Activated CD8-positive, alpha-beta T cell treated with anti-CD3 and anti-CD28 coated beads for 36 hours (primary cell): ENCODE measurements at regions not wholly inside any gene's neighbourhood (a gene's known extent, or its start where the extent isn't known, plus 50 kb on each side); places are given as distances from the start of the nearest gene placed in this dataset.
A peak's percentile ranks its signal among the peaks of the same experiment; 100 is the strongest.

Source experiments
- ATAC-seq: fragments of 200-7000 bp; cut with Tn5 transposase; one replicate; pipeline ENCODE4 v1.10.0; 2021; ENCODE audit warnings: mild to moderate bottlenecking, moderate library complexity
- CTCF ChIA-PET: fragments of 350-600 bp; sonication (Branson Sonifier 250); formaldehyde crosslinking; loops from one replicate; lab custom pipeline; 2021; ENCODE audit warnings: antibody characterized with exemption; lab: Charles Lee
- POLR2A ChIA-PET: fragments of 350-600 bp; sonication (Branson Sonifier 250); formaldehyde crosslinking; loops from one replicate; lab custom pipeline; 2021; ENCODE audit warnings: antibody characterized with exemption; lab: Charles Lee
- DNase-seq: peaks from one replicate; pipeline ENCODE4 v3.0.0-alpha.2; 2020
- H3K27ac Mint-ChIP-seq: one replicate; pipeline ENCODE4 v1.8.0; 2021; ENCODE audit warnings: mild to moderate bottlenecking, mixed read lengths
- H3K27me3 Mint-ChIP-seq: one replicate; pipeline ENCODE4 v1.8.0; 2021; ENCODE audit warnings: mixed read lengths
- H3K36me3 Mint-ChIP-seq: one replicate; pipeline ENCODE4 v1.8.0; 2021; ENCODE audit warnings: low read depth, mixed read lengths
- H3K4me1 Mint-ChIP-seq: one replicate; pipeline ENCODE4 v1.8.0; 2021; ENCODE audit warnings: low read depth, mixed read lengths
- H3K4me3 Mint-ChIP-seq: one replicate; pipeline ENCODE4 v1.8.0; 2021; ENCODE audit warnings: mild to moderate bottlenecking, moderate library complexity, mixed read lengths
- H3K9me3 Mint-ChIP-seq: one replicate; pipeline ENCODE4 v1.8.0; 2021; ENCODE audit warnings: mixed read lengths
- CTCF ChIP-seq: fragments of 200-600 bp; IDR thresholded peaks from one replicate; pipeline ENCODE4 v1.8.0; 2022; ENCODE audit warnings: antibody characterized with exemption, mild to moderate bottlenecking
- intact Hi-C: fragments of 100-400 bp; cut with micrococcal nuclease; formaldehyde crosslinking; loops from one replicate; pipeline ENCODE4 v1.10.0; 2022

- ATAC-seq (peak; percentile 61), DNase-seq (peak; percentile 67)
- Mint-ChIP-seq H3K36me3 (peaks cover 78% of the 10 kb centered on the region), H3K9me3 (no peaks in the 10 kb centered on the region), H3K4me3 (no peak overlapping the region), H3K27ac (peak overlapping the region; percentile 30), H3K4me1 (peaks cover 25% of the 10 kb centered on the region), H3K27me3 (no peaks in the 10 kb centered on the region)
- intact Hi-C loops: no loop called here
- peak; percentile 79 for TF ChIP-seq CTCF
- POLR2A ChIA-PET: interaction anchor here (1.0 to 1.6 kb wide), 3 partner anchors 9 to 165 kb away, joined by 3 to 4 read pairs (median 4); no protein-coding TSS in a partner anchor
- CTCF ChIA-PET: interaction anchor here (0.5 to 1.9 kb wide), 8 partner anchors 9 to 314 kb away, joined by 3 to 9 read pairs (median 4); no protein-coding TSS in a partner anchor
Observed at GRCh38 chr7:130875265-130875741, 141.3 kb upstream of the KLF14 start.

DNA sequence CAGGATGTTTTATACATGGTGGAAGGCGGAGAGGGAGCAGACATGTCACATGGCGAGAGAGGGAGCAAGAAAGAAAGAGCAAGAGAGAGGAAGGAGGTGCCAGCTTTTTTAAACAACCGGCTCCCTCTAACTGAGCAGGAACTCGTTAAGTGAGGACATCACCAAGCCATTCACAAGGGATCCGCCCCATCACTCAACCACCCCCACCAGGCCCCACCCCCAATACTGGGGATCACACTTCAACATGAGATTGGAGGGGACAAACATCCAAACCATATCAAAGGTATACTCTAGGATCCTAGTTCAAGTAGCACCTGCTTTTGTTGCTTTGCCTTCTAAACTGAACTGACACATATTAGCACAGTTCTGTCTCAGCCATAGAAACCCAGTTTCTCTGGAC lies 141.9 kb upstream of the KLF14 start:
- ChIA-PET CTCF (interaction anchor here (0.5 to 1.9 kb wide), 5 partner anchors 10 to 313 kb away, joined by 3 to 9 read pairs (median 3); no protein-coding TSS in a partner anchor), POLR2A (interaction anchor here (0.6 to 1.6 kb wide), 4 partner anchors 9 to 164 kb away, joined by 3 to 4 read pairs (median 4); no protein-coding TSS in a partner anchor)
- peaks cover 30% of the 10 kb centered on the region for H3K4me1 Mint-ChIP-seq
- no peak overlapping the region for H3K4me3 Mint-ChIP-seq
- peaks cover 77% of the 10 kb centered on the region for H3K36me3 Mint-ChIP-seq
- H3K9me3 Mint-ChIP-seq: no peaks in the 10 kb centered on the region
- no peaks in the 10 kb centered on the region for H3K27me3 Mint-ChIP-seq
- ATAC-seq: no peak
- no peak for DNase-seq
- intact Hi-C loops: no loop called here
- H3K27ac Mint-ChIP-seq: peak overlapping the region; percentile 55
- no peak for TF ChIP-seq CTCF

DNA sequence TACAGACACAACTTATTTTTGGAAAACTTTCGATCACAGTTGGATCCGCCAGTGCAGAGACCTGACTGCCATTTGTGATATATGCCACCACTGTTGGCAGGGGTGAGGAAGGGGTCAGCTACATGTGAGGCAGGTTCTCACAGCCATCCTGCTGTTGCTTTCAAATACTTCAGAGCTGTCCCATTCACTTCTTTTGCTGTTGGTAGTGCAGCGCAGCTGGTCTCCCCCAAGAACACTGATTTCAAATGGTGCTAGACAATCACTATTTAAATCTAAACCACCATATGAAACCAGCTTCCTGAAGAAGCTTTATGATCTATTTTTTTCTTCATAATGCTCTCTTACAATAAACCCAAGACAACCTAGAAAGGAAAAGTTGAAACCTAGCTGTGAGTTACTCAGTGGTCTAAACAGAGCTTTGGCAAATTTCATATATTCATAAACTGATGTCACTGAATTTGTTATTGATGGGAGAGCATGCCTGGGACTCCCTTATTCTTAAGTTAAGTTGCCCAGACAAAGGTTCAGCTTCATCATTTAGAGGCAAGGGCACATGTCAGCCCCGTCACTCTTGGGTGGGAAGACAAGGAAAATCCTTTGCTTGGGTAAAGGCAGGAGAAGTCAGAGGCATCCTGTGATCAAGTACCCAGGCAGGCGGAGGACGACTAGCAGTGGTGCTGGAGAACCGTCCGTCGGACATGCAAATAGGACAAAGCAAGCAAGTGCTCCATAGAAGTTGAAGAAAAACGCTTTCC lies 143.4 kb upstream of the KLF14 start:
- Mint-ChIP-seq H3K27me3 (no peaks in the 10 kb centered on the region), H3K27ac (peak overlapping the region; percentile 57), H3K4me3 (no peak overlapping the region), H3K36me3 (peaks cover 82% of the 10 kb centered on the region), H3K9me3 (no peaks in the 10 kb centered on the region), H3K4me1 (peaks cover 39% of the 10 kb centered on the region)
- DNase-seq: no peak
- no peak for ATAC-seq
- ChIA-PET CTCF (interaction anchor here (1.5 kb wide), 1 partner anchor 20 kb away, joined by 5 read pairs; no protein-coding TSS in a partner anchor), POLR2A (interaction anchor here (0.7 kb wide), 1 partner anchor 9 kb away, joined by 3 read pairs; no protein-coding TSS in a partner anchor)
- intact Hi-C loops: no loop called here
- no peak for TF ChIP-seq CTCF

DNA sequence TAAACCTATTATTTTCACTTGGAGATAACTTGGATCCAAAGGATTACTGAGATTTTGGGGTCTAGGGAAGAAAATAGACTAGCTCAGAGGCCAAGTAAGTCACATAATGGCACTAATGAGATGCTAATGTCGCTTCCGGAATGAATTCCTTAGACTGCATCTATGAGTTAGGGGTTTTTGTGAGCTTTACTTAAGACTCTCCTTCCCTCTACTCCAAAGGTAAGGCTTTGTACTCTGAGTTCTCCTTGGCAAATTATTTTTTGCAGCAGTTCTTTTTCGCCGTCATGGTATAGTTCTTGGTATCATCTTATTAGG lies 143.9 kb upstream of the KLF14 start:
- Mint-ChIP-seq H3K27me3 (no peaks in the 10 kb centered on the region), H3K27ac (no peak overlapping the region), H3K36me3 (peaks cover 85% of the 10 kb centered on the region), H3K9me3 (no peaks in the 10 kb centered on the region), H3K4me1 (peaks cover 44% of the 10 kb centered on the region), H3K4me3 (no peak overlapping the region)
- POLR2A ChIA-PET: interaction anchor here (0.7 kb wide), 1 partner anchor 10 kb away, joined by 3 read pairs; no protein-coding TSS in a partner anchor
- no peak for TF ChIP-seq CTCF
- no peak for ATAC-seq
- DNase-seq: no peak
- CTCF ChIA-PET: interaction anchor here (1.5 kb wide), 1 partner anchor 19 kb away, joined by 5 read pairs; no protein-coding TSS in a partner anchor
- intact Hi-C loops: no loop called here

DNA sequence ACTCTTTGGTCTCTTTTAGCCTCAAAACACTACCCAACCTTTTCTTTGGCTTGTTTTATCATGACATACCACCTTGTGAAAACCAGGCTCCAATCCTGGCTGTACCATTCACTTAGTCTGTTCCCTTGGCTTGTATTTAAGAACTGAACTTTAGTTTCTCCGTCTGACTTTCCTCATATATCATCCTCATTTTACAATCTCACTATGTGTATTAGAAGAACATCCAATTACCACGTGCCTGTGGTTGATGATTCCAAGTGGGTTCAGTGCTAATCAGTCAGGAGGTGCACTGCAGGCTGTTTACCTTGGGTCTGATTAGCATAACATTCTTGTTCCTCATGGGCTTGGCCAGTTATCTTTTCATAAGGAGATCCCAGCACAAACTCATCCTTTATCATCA lies 144.8 kb upstream of the KLF14 start:
- intact Hi-C loops: no loop called here
- peaks cover 46% of the 10 kb centered on the region for H3K4me1 Mint-ChIP-seq
- CTCF ChIA-PET: no interaction called here
- peak overlapping the region; percentile 74 for H3K27ac Mint-ChIP-seq
- H3K36me3 Mint-ChIP-seq: peaks cover 84% of the 10 kb centered on the region
- no peaks in the 10 kb centered on the region for H3K27me3 Mint-ChIP-seq
- ATAC-seq (no peak), DNase-seq (no peak)
- no peak for TF ChIP-seq CTCF
- POLR2A ChIA-PET: interaction anchor here (0.6 kb wide), 1 partner anchor 15 kb away, joined by 3 read pairs; no protein-coding TSS in a partner anchor
- no peak overlapping the region for H3K4me3 Mint-ChIP-seq
- no peaks in the 10 kb centered on the region for H3K9me3 Mint-ChIP-seq
